Heart left ventricle (tissue), 16 donors: ENCODE measurements at regions not wholly inside any gene's neighbourhood (a gene's known extent, or its start where the extent isn't known, plus 50 kb on each side); places are given as distances from the start of the nearest gene placed in this dataset.

ENCODE experiments used
- ATAC-seq, 4 donors: fragments of 200-7000 bp; cut with Tn5 transposase; one replicate each; pipeline ENCODE4 v1.9.1; 2020 to 2022; ENCODE audit warnings: moderate library complexity in 4 of 4, mild to moderate bottlenecking in 3 of 4, moderate number of reproducible peaks in 1 of 4
- DNase-seq, 5 donors: peaks; one replicate each; pipeline ENCODE4 v3.0.0-alpha.2; 2020
- H3K27ac ChIP-seq, 12 donors: fragments of 200-600 bp; sonication (generic) in 4 of 12; one replicate each; pipeline versions ENCODE4 v1.5.0 to v1.8.0; 2016 to 2022; ENCODE audit warnings: mild to moderate bottlenecking in 2 of 12
- H3K27me3 ChIP-seq, 9 donors: fragments of 200-600 bp; sonication (generic) in 2 of 9; one replicate each; pipeline versions ENCODE4 v1.5.1 to v1.8.0; 2016 to 2022; ENCODE audit warnings: mild to moderate bottlenecking in 3 of 9
- H3K36me3 ChIP-seq, 9 donors: fragments of 200-600 bp; sonication (generic) in 2 of 9; one replicate each; pipeline versions ENCODE4 v1.5.0 to v1.8.0; 2018 to 2022; ENCODE audit warnings: mild to moderate bottlenecking in 2 of 9
- H3K4me1 ChIP-seq, 12 donors: fragments of 200-600 bp; sonication (generic) in 4 of 12; one replicate each; pipeline versions ENCODE4 v1.5.0 to v1.8.0; 2016 to 2022; ENCODE audit warnings: mild to moderate bottlenecking in 3 of 12
- H3K4me3 ChIP-seq, 12 donors: fragments of 200-600 bp; sonication (generic) in 4 of 12; one replicate each; pipeline versions ENCODE4 v1.5.0 to v1.8.0; 2017 to 2022; ENCODE audit warnings: mild to moderate bottlenecking in 9 of 12, moderate library complexity in 4 of 12
- H3K9me3 ChIP-seq, 12 donors: fragments of 200-600 bp; sonication (generic) in 4 of 12; one replicate each; pipeline versions ENCODE4 v1.5.0 to v1.8.0; 2016 to 2022; ENCODE audit warnings: mild to moderate bottlenecking in 1 of 12
- POLR2A ChIP-seq, 2 donors: fragments of 450-650 bp; IDR thresholded peaks; one replicate each; pipeline ENCODE4 v1.6.1; 2017; ENCODE audit warnings: antibody characterized with exemption in 2 of 2, mild to moderate bottlenecking in 2 of 2, moderate library complexity in 2 of 2
- WGBS, 4 donors: extraction: QIAGEN DNeasy Blood & Tissue Kit in 2 of 4; methylation state at CpG; one replicate each; pipeline versions ENCODE4 v1.1.5 to v1.1.7; 2013 to 2018; 5-methylcytosine and 5-hydroxymethylcytosine counted together
- intact Hi-C, 10 donors: fragments of 100-400 bp; cut with DNase I; formaldehyde crosslinking; loops; one replicate each; pipeline versions ENCODE4 v1.11.1 to v1.14.2; 2022
- TF ChIP-seq, protein P1 (sequence below), 12 donors: fragments of 200-600 bp; sonication (generic) in 4 of 12; IDR thresholded peaks; one replicate each; pipeline versions ENCODE4 v1.5.0 to v1.8.0; 2018 to 2022; ENCODE audit warnings: antibody characterized with exemption in 12 of 12, mild to moderate bottlenecking in 5 of 12
- donor health status: ischemic (EF 13 %, LVEDD 7.1; RV severe dilation, severe dysfunction).
- donor health status: healthy with polysubstance abuse.
- donor health status: DM: no; HTN: yes; CAD: no.
- donor health status: DM: no; HTN: no; CAD: no.
- donor health status: ischemic (EF 25% LVEDD 6.9; RV normal size, moderate dysfunction).
- donor health status: ischemic (EF 25% LVEDD 5.7; RV mildly dilated, moderate dysfunction).
- donor health status: healthy.
- donor health status: DM: yes; HTN: yes; CAD: no.
- donor health status: ischemic (EF 35%, LVEDD 5.7; RV mildly dilated, moderate dysfunction).
- donor health status: nonischemic (EF 11% LVEDD 7.7; RV severe dilation, severe dysfunction).
- donor health status: DM: yes; HTN: yes; CAD: no.
- donor health status: PGD.
- donor health status: ischemic (EF 29% LVEDD 5.4; RV normal size, mild dysfunction).
- donor health status: nonischemic (EF 23%, LVEDD 6.1; RV moderate dilation, normal function).

DNA sequence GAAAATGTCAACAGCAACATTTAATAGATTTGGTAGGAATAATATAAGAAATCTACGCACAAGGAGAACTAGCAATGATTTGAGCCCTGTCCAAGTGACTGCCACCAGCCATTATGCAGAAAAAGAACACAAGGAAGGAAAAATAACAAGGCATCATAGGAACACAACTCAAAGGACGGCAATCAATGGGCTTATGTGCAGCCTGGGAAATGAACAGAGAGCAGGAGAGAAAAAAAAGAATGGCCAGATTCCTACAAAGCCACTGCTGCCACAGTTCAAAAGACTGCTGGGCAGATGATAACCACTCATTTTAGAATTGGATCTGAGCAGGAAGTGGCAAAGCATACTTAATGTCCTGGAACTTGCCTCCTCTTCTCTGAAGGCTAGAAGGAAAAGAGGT, 274.3 kb upstream of the CAMK1G start:
- Histone ChIP-seq H3K9me3 (no peaks in the 10 kb centered on the region), H3K27me3 (peaks cover 0 to 29% (median 0%) of the 10 kb centered on the region in 9 donors), H3K36me3 (no peaks in the 10 kb centered on the region), H3K27ac (no peak overlapping the region), H3K4me3 (no peak overlapping the region), H3K4me1 (no peaks in the 10 kb centered on the region)
- TF ChIP-seq, protein P1, sequence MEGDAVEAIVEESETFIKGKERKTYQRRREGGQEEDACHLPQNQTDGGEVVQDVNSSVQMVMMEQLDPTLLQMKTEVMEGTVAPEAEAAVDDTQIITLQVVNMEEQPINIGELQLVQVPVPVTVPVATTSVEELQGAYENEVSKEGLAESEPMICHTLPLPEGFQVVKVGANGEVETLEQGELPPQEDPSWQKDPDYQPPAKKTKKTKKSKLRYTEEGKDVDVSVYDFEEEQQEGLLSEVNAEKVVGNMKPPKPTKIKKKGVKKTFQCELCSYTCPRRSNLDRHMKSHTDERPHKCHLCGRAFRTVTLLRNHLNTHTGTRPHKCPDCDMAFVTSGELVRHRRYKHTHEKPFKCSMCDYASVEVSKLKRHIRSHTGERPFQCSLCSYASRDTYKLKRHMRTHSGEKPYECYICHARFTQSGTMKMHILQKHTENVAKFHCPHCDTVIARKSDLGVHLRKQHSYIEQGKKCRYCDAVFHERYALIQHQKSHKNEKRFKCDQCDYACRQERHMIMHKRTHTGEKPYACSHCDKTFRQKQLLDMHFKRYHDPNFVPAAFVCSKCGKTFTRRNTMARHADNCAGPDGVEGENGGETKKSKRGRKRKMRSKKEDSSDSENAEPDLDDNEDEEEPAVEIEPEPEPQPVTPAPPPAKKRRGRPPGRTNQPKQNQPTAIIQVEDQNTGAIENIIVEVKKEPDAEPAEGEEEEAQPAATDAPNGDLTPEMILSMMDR (IDR thresholded peaks at IDR 0.05) = no peak
- no peak for TF ChIP-seq POLR2A (IDR thresholded peaks at IDR 0.05)
- intact Hi-C loops = no loop called here
- no peak for ATAC-seq
- no peak for DNase-seq
- 66 to 77% (median 70%) methylated on average over 2 of the region's 2 CpGs for WGBS, 4 donors

- ATAC-seq (no peak), DNase-seq (no peak)
- Histone ChIP-seq H3K4me1 (no peaks in the 10 kb centered on the region), H3K27ac (no peak overlapping the region), H3K27me3 (peaks cover 0 to 6% (median 0%) of the 10 kb centered on the region in 9 donors), H3K9me3 (no peaks in the 10 kb centered on the region), H3K4me3 (no peak overlapping the region), H3K36me3 (no peaks in the 10 kb centered on the region)
- WGBS, 4 donors = 50 to 70% (median 62%) methylated on average over 3 of the region's 3 CpGs
- TF ChIP-seq, protein P1 (IDR thresholded peaks at IDR 0.05) = no peak
- TF ChIP-seq POLR2A (IDR thresholded peaks at IDR 0.05) = no peak
- intact Hi-C loops = no loop called here
Observed at GRCh38 chr1:209311770-209312169, 271.7 kb upstream of the CAMK1G start.

DNA sequence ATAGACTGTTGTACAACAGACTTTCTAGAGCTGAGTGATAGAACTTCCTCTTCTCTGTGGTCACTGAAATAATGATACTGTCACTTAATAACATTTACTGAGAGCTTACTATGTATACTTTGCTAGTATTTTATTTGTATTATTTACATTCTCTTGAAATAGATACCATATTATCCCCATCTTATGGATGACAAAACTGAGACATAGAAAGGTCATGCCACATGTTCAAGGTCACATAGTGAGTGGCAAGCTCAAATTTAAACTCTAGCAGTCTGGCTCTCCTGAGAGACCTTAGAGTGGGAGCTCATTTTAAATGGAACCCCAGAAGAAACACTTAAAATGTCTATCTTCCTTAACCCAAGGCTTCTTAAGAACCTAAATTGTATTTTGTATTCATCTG, 266.6 kb upstream of the CAMK1G start:
- Histone ChIP-seq H3K9me3 (no peaks in the 10 kb centered on the region), H3K4me1 (no peaks in the 10 kb centered on the region), H3K27ac (no peak overlapping the region), H3K4me3 (no peak overlapping the region), H3K27me3 (peaks cover 0 to 3% (median 0%) of the 10 kb centered on the region in 9 donors), H3K36me3 (no peaks in the 10 kb centered on the region)
- DNase-seq (no peak), ATAC-seq (no peak)
- intact Hi-C loops = no loop called here
- no peak for TF ChIP-seq POLR2A (IDR thresholded peaks at IDR 0.05)
- TF ChIP-seq, protein P1 (IDR thresholded peaks at IDR 0.05) = no peak

DNA sequence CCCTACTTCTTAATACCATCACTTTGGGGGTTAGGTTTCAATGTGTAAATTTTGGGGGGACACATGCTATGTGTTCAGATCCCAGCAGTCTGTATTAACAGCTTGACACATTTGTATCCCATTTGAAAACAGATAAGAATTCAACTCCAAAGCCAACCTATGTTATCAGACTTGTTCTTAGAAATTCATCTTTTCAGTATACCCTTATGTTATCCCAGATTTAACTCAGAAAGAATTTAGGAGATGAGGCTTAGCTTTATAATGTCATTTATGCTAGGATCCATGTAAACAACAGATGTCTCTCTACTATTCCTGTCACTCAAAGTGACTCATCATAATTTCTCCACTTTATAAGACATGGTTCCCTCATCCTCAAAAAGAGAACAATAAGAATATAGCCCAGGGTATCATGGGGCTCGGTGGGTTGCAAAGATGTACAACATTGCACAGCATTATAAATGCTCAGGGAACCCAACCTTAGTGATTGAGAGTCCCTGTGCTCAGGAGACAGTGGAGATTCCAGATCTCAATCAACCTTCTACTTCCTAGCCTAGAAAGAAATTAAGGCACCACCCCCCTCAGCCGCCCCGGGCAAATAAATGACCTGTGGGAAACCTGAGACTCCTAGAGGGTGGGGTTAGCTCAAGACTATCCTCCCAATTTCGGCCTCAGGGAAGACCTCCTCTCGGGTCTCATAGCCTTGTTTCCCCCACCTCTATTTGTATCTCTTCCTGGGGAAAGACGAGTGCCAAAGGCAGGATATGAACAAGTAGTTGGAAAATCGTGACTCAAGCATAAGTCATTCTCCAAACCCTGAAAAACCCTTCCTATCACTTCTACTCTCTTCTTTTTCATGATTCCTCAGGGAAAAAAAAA, 265.1 kb upstream of the CAMK1G start:
- ATAC-seq = no peak
- H3K4me1 ChIP-seq = no peaks in the 10 kb centered on the region
- peaks cover 0 to 1% (median 0%) of the 10 kb centered on the region in 9 donors for H3K27me3 ChIP-seq
- intact Hi-C loops = no loop called here
- no peak overlapping the region for H3K27ac ChIP-seq
- no peak for TF ChIP-seq POLR2A (IDR thresholded peaks at IDR 0.05)
- TF ChIP-seq, protein P1 (IDR thresholded peaks at IDR 0.05) = no peak
- H3K36me3 ChIP-seq = no peaks in the 10 kb centered on the region
- H3K4me3 ChIP-seq = no peak overlapping the region
- H3K9me3 ChIP-seq = no peaks in the 10 kb centered on the region
- WGBS, 4 donors = 65 to 73% (median 70%) methylated on average over 7 of the region's 7 CpGs
- no peak for DNase-seq
